IMR-90 (cell line): ENCODE measurements at regions not wholly inside any gene's neighbourhood (a gene's known extent, or its start where the extent isn't known, plus 50 kb on each side); places are given as distances from the start of the nearest gene placed in this dataset.

Experiments used
- BHLHE40 ChIP-seq: fragments of 150-350 bp; IDR thresholded peaks from 2 replicates; pipeline ENCODE4 v1.6.1; 2016; ENCODE audit warnings: mild to moderate bottlenecking, low read depth, low read length
- ELK1 ChIP-seq: fragments of 150-350 bp; IDR thresholded peaks from 2 replicates; pipeline ENCODE4 v1.6.1; 2016; ENCODE audit warnings: low read depth, mild to moderate bottlenecking, low read length, moderate library complexity, borderline replicate concordance
- MXI1 ChIP-seq: IDR thresholded peaks from 2 replicates; pipeline ENCODE4 v1.6.1; 2012; ENCODE audit warnings: low read depth, mild to moderate bottlenecking, low read length, moderate library complexity, borderline replicate concordance
- POLR2A ChIP-seq: IDR thresholded peaks from 2 replicates; pipeline ENCODE4 v1.6.1; 2012; ENCODE audit warnings: mild to moderate bottlenecking, low read depth, low read length
- RAD21 ChIP-seq: IDR thresholded peaks from 2 replicates; pipeline ENCODE4 v1.6.1; 2012; ENCODE audit warnings: low read length, improper control_type of control experiment
- RCOR1 ChIP-seq: IDR thresholded peaks from 2 replicates; pipeline ENCODE4 v1.6.1; 2012; ENCODE audit warnings: mild to moderate bottlenecking, low read length, improper control_type of control experiment; ENCODE audit not compliant: insufficient replicate concordance
- SMC3 ChIP-seq: fragments of 150-350 bp; IDR thresholded peaks from 2 replicates; pipeline ENCODE4 v1.6.1; 2016; ENCODE audit warnings: low read depth, mild to moderate bottlenecking, antibody characterized with exemption, low read length, moderate library complexity
- TF ChIP-seq, protein P1 (sequence below): conservative IDR thresholded peaks from 2 replicates; pipeline ENCODE4 v1.5.1; 2012; ENCODE audit warnings: mild to moderate bottlenecking, low read depth, low read length, improper control_type of control experiment

DNA sequence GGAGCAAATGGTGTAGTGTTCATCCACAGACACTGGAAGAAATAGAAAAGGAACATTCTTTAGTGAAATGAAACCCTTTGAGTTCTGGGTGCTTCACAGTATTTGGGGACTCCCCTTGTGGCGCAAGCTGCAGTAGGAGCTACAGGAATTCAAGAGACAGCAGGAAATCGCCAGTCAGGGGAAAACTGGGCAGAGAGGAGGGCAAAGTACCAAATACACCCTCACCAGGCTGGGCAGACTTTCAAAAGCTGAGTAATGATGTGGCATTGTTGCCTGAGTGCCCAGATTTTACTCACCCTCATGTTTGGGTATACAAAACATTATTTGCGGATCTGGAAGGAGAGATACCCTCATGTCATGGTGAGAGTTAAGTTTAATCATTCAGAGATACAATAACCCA is 97.9 kb downstream of the SOD2 start:
- TF ChIP-seq, protein P1, sequence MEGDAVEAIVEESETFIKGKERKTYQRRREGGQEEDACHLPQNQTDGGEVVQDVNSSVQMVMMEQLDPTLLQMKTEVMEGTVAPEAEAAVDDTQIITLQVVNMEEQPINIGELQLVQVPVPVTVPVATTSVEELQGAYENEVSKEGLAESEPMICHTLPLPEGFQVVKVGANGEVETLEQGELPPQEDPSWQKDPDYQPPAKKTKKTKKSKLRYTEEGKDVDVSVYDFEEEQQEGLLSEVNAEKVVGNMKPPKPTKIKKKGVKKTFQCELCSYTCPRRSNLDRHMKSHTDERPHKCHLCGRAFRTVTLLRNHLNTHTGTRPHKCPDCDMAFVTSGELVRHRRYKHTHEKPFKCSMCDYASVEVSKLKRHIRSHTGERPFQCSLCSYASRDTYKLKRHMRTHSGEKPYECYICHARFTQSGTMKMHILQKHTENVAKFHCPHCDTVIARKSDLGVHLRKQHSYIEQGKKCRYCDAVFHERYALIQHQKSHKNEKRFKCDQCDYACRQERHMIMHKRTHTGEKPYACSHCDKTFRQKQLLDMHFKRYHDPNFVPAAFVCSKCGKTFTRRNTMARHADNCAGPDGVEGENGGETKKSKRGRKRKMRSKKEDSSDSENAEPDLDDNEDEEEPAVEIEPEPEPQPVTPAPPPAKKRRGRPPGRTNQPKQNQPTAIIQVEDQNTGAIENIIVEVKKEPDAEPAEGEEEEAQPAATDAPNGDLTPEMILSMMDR, result no peak
- no peak for TF ChIP-seq ELK1
- no peak for TF ChIP-seq POLR2A
- no peak for TF ChIP-seq RCOR1
- TF ChIP-seq RAD21, result no peak
- no peak for TF ChIP-seq MXI1
- no peak for TF ChIP-seq SMC3
- TF ChIP-seq BHLHE40, result no peak
